Activated naive CD8-positive, alpha-beta T cell (primary cell): ENCODE measurements at regions not wholly inside any gene's neighbourhood (a gene's known extent, or its start where the extent isn't known, plus 50 kb on each side); places are given as distances from the start of the nearest gene placed in this dataset.

Experiments
- H3K27ac Mint-ChIP-seq: one replicate; pipeline ENCODE4 v1.8.0; 2021; ENCODE audit warnings: mixed read lengths
- H3K27me3 Mint-ChIP-seq: one replicate; pipeline ENCODE4 v1.8.0; 2021; ENCODE audit warnings: mixed read lengths
- H3K36me3 Mint-ChIP-seq: one replicate; pipeline ENCODE4 v1.8.0; 2021; ENCODE audit warnings: mixed read lengths
- H3K4me1 Mint-ChIP-seq: one replicate; pipeline ENCODE4 v1.8.0; 2021; ENCODE audit warnings: low read depth, mixed read lengths
- H3K4me3 Mint-ChIP-seq: one replicate; pipeline ENCODE4 v1.8.0; 2021; ENCODE audit warnings: mild to moderate bottlenecking, mixed read lengths
- H3K9me3 Mint-ChIP-seq: one replicate; pipeline ENCODE4 v1.8.0; 2021; ENCODE audit warnings: low read depth, mixed read lengths

DNA sequence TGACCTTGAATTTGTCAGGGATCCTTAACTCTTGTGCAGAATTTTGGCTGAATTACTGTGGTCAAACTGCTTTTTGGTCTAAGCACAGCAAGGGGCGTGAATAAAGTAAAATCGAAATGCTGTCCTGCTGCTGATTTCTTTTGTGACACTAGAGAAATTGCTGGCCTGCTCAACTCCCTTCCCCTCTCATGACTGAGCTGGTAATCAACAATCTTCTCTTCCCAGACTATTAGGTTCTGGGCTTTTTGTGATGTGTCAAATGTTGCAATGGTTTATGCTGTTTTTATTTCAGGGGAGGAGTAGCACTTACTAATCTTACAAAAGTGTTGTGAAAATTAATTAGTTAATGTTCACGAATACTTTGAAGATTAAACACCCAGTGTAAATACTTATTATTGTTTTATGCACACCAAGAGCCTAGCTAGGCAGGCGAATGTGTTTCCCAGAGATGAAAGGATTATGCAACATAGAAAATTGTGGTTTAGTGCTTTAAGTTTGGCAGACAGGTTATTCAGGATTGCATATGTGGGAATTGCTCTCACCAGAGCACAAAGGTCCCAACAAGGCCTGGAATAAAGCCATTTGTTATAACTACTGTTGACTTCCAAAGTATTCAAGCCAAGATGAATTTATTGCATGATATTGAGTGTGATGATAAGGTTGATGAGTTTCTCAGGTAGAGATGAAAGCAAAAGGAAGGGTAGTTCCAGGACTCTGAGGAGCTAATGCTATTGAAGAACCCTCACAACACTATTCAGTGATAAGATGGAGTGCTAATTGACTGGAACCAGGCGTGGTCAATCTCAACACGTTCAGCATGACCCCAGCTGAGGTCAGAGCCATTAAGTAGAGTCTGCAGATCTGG, 280.7 kb upstream of the ZNF608 start:
- no peak overlapping the region for H3K27ac Mint-ChIP-seq
- no peaks in the 10 kb centered on the region for H3K27me3 Mint-ChIP-seq
- no peaks in the 10 kb centered on the region for H3K36me3 Mint-ChIP-seq
- H3K4me3 Mint-ChIP-seq: no peak overlapping the region
- H3K9me3 Mint-ChIP-seq: no peaks in the 10 kb centered on the region
- H3K4me1 Mint-ChIP-seq: no peaks in the 10 kb centered on the region

DNA sequence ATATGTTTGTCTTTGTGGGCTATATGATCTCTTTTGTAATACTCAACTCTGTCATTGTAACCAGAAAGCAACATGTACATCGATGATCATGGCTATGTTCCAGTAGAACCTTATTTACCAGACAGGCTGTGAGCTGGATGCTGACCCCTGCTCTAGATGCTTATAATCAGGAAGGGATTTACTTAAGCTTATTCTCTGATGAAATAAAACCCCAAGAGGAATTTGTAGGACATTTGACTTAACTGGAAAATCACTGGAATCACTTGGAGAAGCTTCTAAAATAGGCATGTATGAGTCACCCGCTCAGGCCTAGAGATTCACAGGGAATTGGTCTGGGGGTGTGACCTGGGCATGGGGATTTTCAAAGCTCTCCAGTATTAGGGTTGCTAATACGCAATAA, 285.8 kb upstream of the ZNF608 start:
- Mint-ChIP-seq H3K27me3 (no peaks in the 10 kb centered on the region), H3K4me1 (no peaks in the 10 kb centered on the region), H3K27ac (no peak overlapping the region), H3K36me3 (no peaks in the 10 kb centered on the region), H3K9me3 (no peaks in the 10 kb centered on the region), H3K4me3 (no peak overlapping the region)

DNA sequence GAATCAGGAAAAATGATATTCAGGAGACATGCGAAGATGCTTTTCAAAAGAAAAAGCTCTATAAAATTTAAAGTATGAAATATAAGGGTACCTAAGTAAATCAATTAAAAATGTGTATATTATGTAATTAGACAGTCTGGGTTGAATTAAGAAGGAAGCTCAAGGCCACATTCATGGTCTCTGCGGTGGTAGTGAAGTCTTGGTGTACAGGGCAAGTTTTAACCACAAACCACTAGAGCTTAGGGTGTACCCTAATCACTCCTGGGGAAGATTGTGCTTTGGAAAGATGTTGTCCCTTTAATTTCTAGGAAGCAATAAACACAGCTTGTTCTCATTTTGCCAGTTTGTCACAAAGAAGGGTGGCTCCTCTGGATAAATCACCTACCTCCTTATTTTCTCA, 287.2 kb upstream of the ZNF608 start:
- H3K9me3 Mint-ChIP-seq: no peaks in the 10 kb centered on the region
- H3K27ac Mint-ChIP-seq: no peak overlapping the region
- H3K4me3 Mint-ChIP-seq: no peak overlapping the region
- H3K36me3 Mint-ChIP-seq: no peaks in the 10 kb centered on the region
- no peaks in the 10 kb centered on the region for H3K4me1 Mint-ChIP-seq
- no peaks in the 10 kb centered on the region for H3K27me3 Mint-ChIP-seq

DNA sequence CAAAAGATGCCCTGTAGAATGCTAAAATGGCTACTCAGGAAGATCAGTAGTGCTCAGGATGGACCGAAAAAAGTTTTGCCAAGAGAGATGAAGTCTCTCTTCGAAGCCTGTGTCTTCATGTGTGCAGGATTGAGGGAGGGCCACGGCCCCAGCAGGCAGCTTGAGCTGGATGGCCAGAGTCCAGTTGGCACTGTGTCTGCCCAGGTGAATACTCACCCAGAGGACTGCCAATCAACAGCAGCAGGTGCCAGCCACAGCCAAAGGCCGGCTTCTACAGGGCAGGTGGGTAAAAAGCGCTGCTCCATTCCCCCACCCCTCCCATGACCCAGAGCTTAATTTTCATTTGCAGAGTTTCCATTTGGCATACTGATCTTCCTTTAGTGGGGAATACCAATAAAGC, 287.9 kb upstream of the ZNF608 start:
- Mint-ChIP-seq H3K27me3 (no peaks in the 10 kb centered on the region), H3K27ac (no peak overlapping the region), H3K4me3 (no peak overlapping the region), H3K36me3 (no peaks in the 10 kb centered on the region), H3K9me3 (no peaks in the 10 kb centered on the region), H3K4me1 (no peaks in the 10 kb centered on the region)

DNA sequence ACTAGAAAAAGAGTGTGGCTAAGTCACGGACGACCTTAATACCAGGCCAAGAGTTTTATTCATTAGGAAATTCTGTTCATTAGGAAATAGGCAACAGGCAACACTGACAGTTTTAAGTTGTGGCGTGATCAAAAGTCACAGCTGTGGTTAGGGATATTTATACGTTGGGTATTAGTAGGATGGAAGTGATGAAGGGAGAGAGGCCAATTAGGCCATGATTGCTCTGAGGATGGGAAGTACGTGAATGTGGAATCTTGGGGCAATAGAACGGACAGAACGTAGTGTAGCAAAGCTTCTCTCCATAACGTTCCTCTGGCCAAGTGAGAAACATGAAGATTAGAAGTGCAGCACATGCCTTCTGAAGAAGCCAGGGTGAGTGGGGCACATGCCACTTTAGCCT, 290.1 kb upstream of the ZNF608 start:
- Mint-ChIP-seq H3K27me3 (no peaks in the 10 kb centered on the region), H3K4me1 (no peaks in the 10 kb centered on the region), H3K36me3 (no peaks in the 10 kb centered on the region), H3K9me3 (no peaks in the 10 kb centered on the region), H3K27ac (no peak overlapping the region), H3K4me3 (no peak overlapping the region)

DNA sequence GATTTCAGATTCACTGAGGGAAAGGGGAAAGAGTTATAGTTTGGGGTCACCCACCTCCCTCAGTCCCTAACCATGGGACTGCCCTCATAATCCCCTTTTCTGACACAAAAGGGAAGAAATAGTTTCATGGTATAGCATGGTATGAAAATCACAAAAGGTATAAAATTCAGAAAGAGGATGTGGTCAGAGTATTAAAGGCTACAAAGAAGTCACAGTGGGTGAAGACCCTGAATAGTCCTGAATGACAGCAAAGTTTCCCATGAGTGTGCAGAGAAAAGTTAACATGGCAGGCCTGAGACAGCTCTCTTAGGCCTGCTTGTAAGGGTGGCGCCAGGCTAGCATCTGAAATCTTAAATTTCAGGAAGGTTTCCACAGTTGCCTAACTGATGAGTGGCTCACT, 290.6 kb upstream of the ZNF608 start:
- Mint-ChIP-seq H3K9me3 (no peaks in the 10 kb centered on the region), H3K36me3 (no peaks in the 10 kb centered on the region), H3K27me3 (no peaks in the 10 kb centered on the region), H3K4me3 (no peak overlapping the region), H3K27ac (no peak overlapping the region), H3K4me1 (no peaks in the 10 kb centered on the region)

DNA sequence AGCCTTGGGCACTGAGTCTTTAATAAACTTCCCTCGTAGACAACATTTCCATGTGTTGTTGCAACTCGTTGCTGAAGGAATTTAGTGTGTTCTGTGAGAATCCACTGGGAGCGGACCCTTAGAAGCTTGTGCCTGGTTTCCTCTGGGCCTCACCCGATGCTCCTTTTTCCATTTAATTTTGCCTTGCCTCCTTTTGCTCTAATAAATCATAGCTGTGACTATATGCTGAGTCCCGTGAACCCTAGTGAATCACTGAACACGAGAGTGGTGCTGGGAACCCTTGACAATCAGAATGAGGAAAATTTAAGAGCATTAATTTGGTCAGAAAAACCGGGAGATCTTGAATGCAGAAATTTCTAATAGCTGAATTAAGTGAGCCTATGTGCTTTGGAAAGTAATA, 291.1 kb upstream of the ZNF608 start:
- no peak overlapping the region for H3K4me3 Mint-ChIP-seq
- no peaks in the 10 kb centered on the region for H3K36me3 Mint-ChIP-seq
- H3K27ac Mint-ChIP-seq: no peak overlapping the region
- no peaks in the 10 kb centered on the region for H3K9me3 Mint-ChIP-seq
- H3K27me3 Mint-ChIP-seq: no peaks in the 10 kb centered on the region
- no peaks in the 10 kb centered on the region for H3K4me1 Mint-ChIP-seq

DNA sequence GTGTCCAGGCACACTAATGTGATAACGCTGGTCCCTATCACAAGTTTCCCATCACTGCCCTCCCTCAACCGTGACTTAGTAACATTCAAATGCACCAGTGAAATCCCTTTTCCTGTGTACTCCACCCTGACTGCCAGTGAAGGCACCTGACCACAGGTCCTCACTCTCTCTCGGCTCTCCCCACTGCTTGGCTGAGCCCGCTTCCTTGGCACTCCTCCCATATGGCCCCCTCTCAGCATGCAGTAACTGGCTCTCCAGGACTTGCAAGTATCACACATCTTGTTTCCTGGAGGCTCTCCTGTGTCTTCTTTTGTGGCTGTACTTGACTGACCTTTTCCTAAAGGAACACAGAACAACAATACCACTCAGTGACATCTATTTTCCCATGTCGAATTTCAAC, 292.0 kb upstream of the ZNF608 start:
- Mint-ChIP-seq H3K4me3 (no peak overlapping the region), H3K36me3 (no peaks in the 10 kb centered on the region), H3K9me3 (no peaks in the 10 kb centered on the region), H3K27me3 (no peaks in the 10 kb centered on the region), H3K4me1 (no peaks in the 10 kb centered on the region), H3K27ac (no peak overlapping the region)

DNA sequence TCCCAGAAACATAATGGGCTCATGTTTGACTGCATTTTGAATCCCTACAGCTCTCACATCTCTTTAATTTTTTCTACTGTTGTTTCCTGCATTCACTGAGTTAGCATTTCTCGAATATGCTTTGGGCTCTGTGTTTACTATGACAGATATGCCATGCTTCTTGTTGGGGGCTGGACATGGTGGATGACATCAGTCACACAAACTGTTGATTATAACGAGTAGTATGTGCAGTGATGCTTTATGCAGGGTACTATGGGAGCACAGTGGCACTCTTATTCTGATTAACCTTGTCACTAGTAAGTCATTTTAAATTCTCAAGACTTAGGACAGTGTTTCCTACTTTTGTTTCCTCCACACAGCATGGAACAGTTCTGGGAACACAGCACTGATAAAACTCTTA, 295.4 kb upstream of the ZNF608 start:
- H3K4me3 Mint-ChIP-seq: no peak overlapping the region
- H3K27ac Mint-ChIP-seq: no peak overlapping the region
- no peaks in the 10 kb centered on the region for H3K4me1 Mint-ChIP-seq
- no peaks in the 10 kb centered on the region for H3K27me3 Mint-ChIP-seq
- no peaks in the 10 kb centered on the region for H3K9me3 Mint-ChIP-seq
- no peaks in the 10 kb centered on the region for H3K36me3 Mint-ChIP-seq

DNA sequence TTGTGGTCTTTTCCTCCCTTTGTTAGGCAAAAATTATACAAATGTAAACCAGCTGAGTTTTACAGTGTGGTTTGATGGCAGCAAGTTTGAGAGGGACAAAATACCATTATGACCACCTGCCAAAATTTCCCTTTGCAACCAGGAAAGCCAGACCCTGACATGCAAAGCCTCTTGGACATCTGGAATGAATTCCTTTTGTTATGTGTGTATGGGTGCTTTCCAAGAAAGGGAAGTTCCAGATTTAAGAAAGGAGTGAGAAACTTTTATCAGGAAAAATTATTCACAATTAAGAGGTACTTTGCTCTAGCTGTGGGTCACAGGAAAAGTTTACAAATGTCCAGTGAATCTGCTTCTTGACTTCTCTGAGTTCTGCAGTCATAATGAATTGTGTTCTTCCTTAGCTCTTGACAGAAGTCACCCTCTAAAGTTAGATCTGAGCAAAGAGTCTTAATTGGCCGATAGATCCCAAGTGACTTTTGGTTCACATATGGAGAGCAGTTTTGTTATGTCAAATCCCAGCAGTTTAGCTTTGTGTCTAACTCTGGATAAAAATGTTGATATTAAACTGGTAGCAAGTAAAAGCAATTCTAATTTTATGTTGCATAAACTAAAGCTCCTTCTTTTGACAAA, 295.9 kb upstream of the ZNF608 start:
- Mint-ChIP-seq H3K9me3 (no peaks in the 10 kb centered on the region), H3K4me3 (no peak overlapping the region), H3K4me1 (no peaks in the 10 kb centered on the region), H3K36me3 (no peaks in the 10 kb centered on the region), H3K27me3 (no peaks in the 10 kb centered on the region), H3K27ac (no peak overlapping the region)

DNA sequence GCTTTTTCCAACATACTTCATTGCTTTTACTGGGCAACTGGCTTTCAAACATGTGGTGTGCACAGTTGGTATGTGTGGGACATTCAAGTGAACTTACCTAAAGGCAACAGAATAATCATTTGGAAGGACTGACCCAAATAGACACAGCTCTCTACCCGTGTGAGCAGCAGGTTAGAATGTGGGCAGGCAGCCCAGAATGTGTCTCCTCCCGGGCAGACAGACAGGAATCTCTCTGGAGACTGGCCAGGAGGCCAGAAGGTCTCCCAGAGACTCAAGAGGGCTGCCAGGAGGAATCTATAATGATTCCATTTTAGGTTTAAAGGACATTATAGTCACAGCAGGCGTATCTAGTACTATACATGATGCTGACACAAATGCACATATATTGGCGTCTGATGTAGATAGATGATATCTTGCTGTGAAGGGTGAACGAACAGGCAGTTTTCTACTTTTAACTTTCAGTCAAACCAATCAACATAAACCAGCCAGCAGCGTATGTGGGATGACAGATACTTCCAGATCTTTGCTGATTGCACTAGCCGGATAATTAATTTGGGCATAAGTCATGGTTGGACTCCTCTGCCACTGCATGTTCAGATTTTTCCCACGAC, 297.4 kb upstream of the ZNF608 start:
- no peaks in the 10 kb centered on the region for H3K27me3 Mint-ChIP-seq
- H3K27ac Mint-ChIP-seq: no peak overlapping the region
- H3K9me3 Mint-ChIP-seq: no peaks in the 10 kb centered on the region
- no peak overlapping the region for H3K4me3 Mint-ChIP-seq
- no peaks in the 10 kb centered on the region for H3K36me3 Mint-ChIP-seq
- no peaks in the 10 kb centered on the region for H3K4me1 Mint-ChIP-seq

DNA sequence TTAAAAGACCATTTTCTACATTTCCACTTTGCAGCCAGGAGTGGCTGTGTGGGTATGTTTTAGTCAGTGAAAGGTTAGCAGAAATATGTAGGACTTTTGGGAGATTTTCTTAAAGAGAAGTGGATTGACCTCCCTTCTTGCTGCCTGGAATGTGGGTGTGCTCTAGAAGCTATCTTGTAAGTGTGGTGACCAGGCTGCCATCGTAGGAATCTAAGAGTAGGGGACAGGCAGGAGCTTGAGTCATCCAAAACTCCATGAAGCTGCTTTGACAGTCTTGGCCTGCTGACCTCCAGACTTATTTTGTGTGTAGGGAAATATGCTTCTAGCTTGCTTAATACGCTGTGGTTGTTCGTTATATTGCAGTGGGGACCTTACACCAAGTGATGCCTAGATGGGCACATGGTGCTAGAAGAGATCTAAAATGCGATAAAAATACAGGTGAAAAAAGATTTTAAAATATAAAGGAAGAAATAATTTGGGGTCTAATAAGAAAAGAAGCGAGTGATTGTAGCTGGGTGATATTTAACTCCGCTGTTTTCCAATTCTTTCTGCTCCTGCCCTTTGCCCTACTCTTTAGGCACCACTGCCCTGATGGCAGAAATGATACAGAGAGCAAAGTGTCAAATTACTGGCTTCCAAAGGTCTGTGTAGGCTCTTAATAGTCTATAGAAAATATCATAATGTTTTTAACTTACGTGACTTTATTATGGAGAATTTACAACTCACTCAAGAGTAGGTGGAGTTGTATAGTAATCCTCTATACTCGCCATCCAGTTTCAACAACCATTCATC, 298.2 kb upstream of the ZNF608 start:
- Mint-ChIP-seq H3K36me3 (no peaks in the 10 kb centered on the region), H3K27ac (no peak overlapping the region), H3K4me3 (no peak overlapping the region), H3K9me3 (no peaks in the 10 kb centered on the region), H3K4me1 (no peaks in the 10 kb centered on the region), H3K27me3 (no peaks in the 10 kb centered on the region)

DNA sequence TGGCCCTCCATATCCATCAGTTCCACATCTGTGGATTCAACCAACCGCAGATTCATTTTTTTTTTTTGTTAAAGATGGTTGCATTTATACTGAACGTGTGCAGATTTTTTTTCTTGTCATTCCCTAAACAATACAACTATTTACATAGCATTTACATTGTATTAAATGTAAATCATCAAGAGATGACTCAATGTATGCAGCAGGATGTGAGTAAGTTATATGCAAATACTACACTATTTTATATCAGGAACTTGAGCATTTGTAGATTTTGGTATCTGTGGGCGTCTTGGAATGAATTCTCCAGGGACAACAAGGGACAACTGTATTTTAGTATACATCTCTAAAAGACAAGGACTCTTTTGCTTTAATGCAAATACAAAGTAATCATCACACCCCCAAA, 299.2 kb upstream of the ZNF608 start:
- no peak overlapping the region for H3K27ac Mint-ChIP-seq
- H3K4me1 Mint-ChIP-seq: no peaks in the 10 kb centered on the region
- H3K4me3 Mint-ChIP-seq: no peak overlapping the region
- no peaks in the 10 kb centered on the region for H3K27me3 Mint-ChIP-seq
- no peaks in the 10 kb centered on the region for H3K9me3 Mint-ChIP-seq
- H3K36me3 Mint-ChIP-seq: no peaks in the 10 kb centered on the region

DNA sequence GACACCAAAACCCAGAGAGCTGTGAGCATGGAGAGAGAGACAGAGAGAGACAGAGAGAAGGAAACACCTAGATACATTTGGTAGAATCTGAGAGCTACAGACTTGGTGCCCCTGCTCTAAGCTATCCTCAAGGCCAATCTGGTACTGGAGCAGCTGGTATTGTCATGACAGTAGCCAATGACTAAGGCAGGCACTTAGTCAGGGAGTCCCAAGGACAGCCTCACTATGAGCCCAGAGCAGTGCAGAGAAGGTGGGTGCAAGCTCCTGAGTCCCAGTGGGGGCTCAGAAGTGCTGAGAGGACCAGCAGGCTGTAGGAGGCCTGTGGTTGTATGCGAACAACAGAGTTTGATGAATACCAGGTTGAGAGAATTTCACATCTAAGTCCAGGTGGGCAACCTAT, 300.4 kb upstream of the ZNF608 start:
- Mint-ChIP-seq H3K36me3 (no peaks in the 10 kb centered on the region), H3K9me3 (no peaks in the 10 kb centered on the region), H3K4me3 (no peak overlapping the region), H3K4me1 (no peaks in the 10 kb centered on the region), H3K27me3 (no peaks in the 10 kb centered on the region), H3K27ac (no peak overlapping the region)

DNA sequence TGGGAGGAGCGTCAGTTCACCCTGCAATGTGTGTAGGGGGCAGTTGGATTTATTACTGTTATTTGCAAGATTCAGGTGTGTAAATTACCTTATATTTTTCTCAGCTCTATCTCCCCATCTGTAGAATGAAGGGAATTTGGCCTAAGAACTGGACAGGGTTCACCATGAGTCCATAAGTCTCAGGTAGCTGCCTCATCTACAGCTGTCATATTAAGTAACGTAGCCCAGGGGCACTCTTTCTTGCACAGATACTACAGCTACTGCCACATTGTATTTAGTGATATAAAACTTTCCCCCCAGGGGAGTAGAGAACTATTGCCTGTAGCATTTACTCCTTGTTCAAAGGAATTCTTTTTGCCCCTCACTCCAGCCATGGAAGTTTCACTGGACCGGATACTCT, 301.4 kb upstream of the ZNF608 start:
- peaks cover 3% of the 10 kb centered on the region for H3K27me3 Mint-ChIP-seq

More for the DNA sequence above, 301.4 kb upstream of the ZNF608 start:
- H3K36me3 Mint-ChIP-seq: no peaks in the 10 kb centered on the region
- H3K9me3 Mint-ChIP-seq: no peaks in the 10 kb centered on the region
- H3K4me1 Mint-ChIP-seq: no peaks in the 10 kb centered on the region
- H3K4me3 Mint-ChIP-seq: no peak overlapping the region
- no peak overlapping the region for H3K27ac Mint-ChIP-seq
